ENCODE measurements at regions not wholly inside any gene's neighbourhood (a gene's known extent, or its start where the extent isn't known, plus 50 kb on each side); places are given as distances from the start of the nearest gene placed in this dataset.
"Not testable (repeated sequence)": the region's sequence is repeated elsewhere in the genome, so short reads cannot be mapped to it uniquely, and the experiment has no call there.

GRCh38 chr7:68865351-68866199, 732.7 kb upstream of the AUTS2 start:
- DNase-seq: peak; percentile 6
- no peaks in the 10 kb centered on the region for H3K79me2 ChIP-seq (ENCODE audit: insufficient read depth)
- 10 to 12% methylated on average over 6 of the region's 6 CpGs for WGBS, 2 experiments (ENCODE audit: low coverage in 1 of 2, low lambda C conversion rate in 2 of 2, missing lambda C conversion rate in 2 of 2)

GRCh38 chr7:68866200-68866570, 732.1 kb upstream of the AUTS2 start:
- no peak overlapping the region for H3K27ac ChIP-seq
- WGBS, 2 experiments (ENCODE audit: low coverage in 1 of 2, low lambda C conversion rate in 2 of 2, missing lambda C conversion rate in 2 of 2): 31% methylated on average over 4 of the region's 4 CpGs
- in situ Hi-C loops (cut with MboI): no loop called here

More at GRCh38 chr7:68865351-68866199, 732.7 kb upstream of the AUTS2 start:
- no peaks in the 10 kb centered on the region for H3K9me3 ChIP-seq (ENCODE audit: low read depth)
- no peaks in the 10 kb centered on the region for H3K9me2 ChIP-seq (ENCODE audit: insufficient read depth)
- H3K27me3 ChIP-seq (replicated peaks; ENCODE audit: insufficient read depth): no peaks in the 10 kb centered on the region
- no peak for TF ChIP-seq EZH2phosphoT487 (IDR thresholded peaks at IDR 0.05; ENCODE audit: insufficient read depth, low read depth)
- no peak for TF ChIP-seq EZH2 (IDR thresholded peaks at IDR 0.05; ENCODE audit: insufficient read depth, poor library complexity, severe bottlenecking)
- no peaks in the 10 kb centered on the region for H3K36me3 ChIP-seq (ENCODE audit: low read depth)
- H4K20me1 ChIP-seq (ENCODE audit: insufficient read depth): no peaks in the 10 kb centered on the region
- H3K4me2 ChIP-seq (ENCODE audit: unreplicated experiment): no peak overlapping the region
- in situ Hi-C loops (cut with MboI): no loop called here
- H2AFZ ChIP-seq: no peak overlapping the region
- no peak overlapping the region for H3K4me3 ChIP-seq
- no peaks in the 10 kb centered on the region for H3K4me1 ChIP-seq (ENCODE audit: insufficient read depth)
- H3K27ac ChIP-seq: no peak overlapping the region
- no peak overlapping the region for H3K9ac ChIP-seq
- no peaks in the 10 kb centered on the region for H3F3A ChIP-seq (ENCODE audit: insufficient read depth)

GRCh38 chr7:68866721-68867120, 731.6 kb upstream of the AUTS2 start:
- DNase-seq; H3K4me1 ChIP-seq (ENCODE audit: insufficient read depth); H3K27me3 ChIP-seq (replicated peaks; ENCODE audit: insufficient read depth); H3K9me3 ChIP-seq (ENCODE audit: low read depth); H3K4me3 ChIP-seq; H3K9me2 ChIP-seq (ENCODE audit: insufficient read depth); H3K9ac ChIP-seq; H3K27ac ChIP-seq; H2AFZ ChIP-seq; H4K20me1 ChIP-seq (ENCODE audit: insufficient read depth); H3K79me2 ChIP-seq (ENCODE audit: insufficient read depth); H3F3A ChIP-seq (ENCODE audit: insufficient read depth); H3K36me3 ChIP-seq (ENCODE audit: low read depth); in situ Hi-C loops (cut with MboI); H3K4me2 ChIP-seq (ENCODE audit: unreplicated experiment): not testable (repeated sequence)
- WGBS, 2 experiments (ENCODE audit: low coverage in 1 of 2, low lambda C conversion rate in 2 of 2, missing lambda C conversion rate in 2 of 2): 32 to 38% methylated on average over 3 of the region's 3 CpGs

More at GRCh38 chr7:68866200-68866570, 732.1 kb upstream of the AUTS2 start:
- no peaks in the 10 kb centered on the region for H4K20me1 ChIP-seq (ENCODE audit: insufficient read depth)
- no peaks in the 10 kb centered on the region for H3K4me1 ChIP-seq (ENCODE audit: insufficient read depth)
- no peaks in the 10 kb centered on the region for H3F3A ChIP-seq (ENCODE audit: insufficient read depth)
- DNase-seq: no peak
- H3K36me3 ChIP-seq (ENCODE audit: low read depth): no peaks in the 10 kb centered on the region
- no peak overlapping the region for H3K4me2 ChIP-seq (ENCODE audit: unreplicated experiment)
- H3K79me2 ChIP-seq (ENCODE audit: insufficient read depth): no peaks in the 10 kb centered on the region
- H3K9me2 ChIP-seq (ENCODE audit: insufficient read depth): no peaks in the 10 kb centered on the region
- H3K27me3 ChIP-seq (replicated peaks; ENCODE audit: insufficient read depth): no peaks in the 10 kb centered on the region
- no peak overlapping the region for H2AFZ ChIP-seq
- H3K4me3 ChIP-seq: no peak overlapping the region
- TF ChIP-seq EZH2 (IDR thresholded peaks at IDR 0.05; ENCODE audit: insufficient read depth, poor library complexity, severe bottlenecking) (no peak), EZH2phosphoT487 (IDR thresholded peaks at IDR 0.05; ENCODE audit: insufficient read depth, low read depth) (no peak)
- H3K9ac ChIP-seq: no peak overlapping the region
- H3K9me3 ChIP-seq (ENCODE audit: low read depth): no peaks in the 10 kb centered on the region

- H3K4me3 ChIP-seq: no peak overlapping the region
- H3K9me2 ChIP-seq (ENCODE audit: insufficient read depth): no peaks in the 10 kb centered on the region
- in situ Hi-C loops (cut with MboI): no loop called here
- H3K27ac ChIP-seq: no peak overlapping the region
- no peak overlapping the region for H2AFZ ChIP-seq
- no peaks in the 10 kb centered on the region for H3K4me1 ChIP-seq (ENCODE audit: insufficient read depth)
- TF ChIP-seq EZH2 (IDR thresholded peaks at IDR 0.05; ENCODE audit: insufficient read depth, poor library complexity, severe bottlenecking) (no peak), EZH2phosphoT487 (IDR thresholded peaks at IDR 0.05; ENCODE audit: insufficient read depth, low read depth) (no peak)
- no peaks in the 10 kb centered on the region for H3K79me2 ChIP-seq (ENCODE audit: insufficient read depth)
- no peaks in the 10 kb centered on the region for H3K9me3 ChIP-seq (ENCODE audit: low read depth)
- H3F3A ChIP-seq (ENCODE audit: insufficient read depth): no peaks in the 10 kb centered on the region
- DNase-seq: no peak
- 8 to 29% methylated on average over 6 of the region's 6 CpGs for WGBS, 2 experiments (ENCODE audit: low coverage in 1 of 2, low lambda C conversion rate in 2 of 2, missing lambda C conversion rate in 2 of 2)
- H3K27me3 ChIP-seq (replicated peaks; ENCODE audit: insufficient read depth): no peaks in the 10 kb centered on the region
- H4K20me1 ChIP-seq (ENCODE audit: insufficient read depth): no peaks in the 10 kb centered on the region
- H3K36me3 ChIP-seq (ENCODE audit: low read depth): no peaks in the 10 kb centered on the region
- no peak overlapping the region for H3K9ac ChIP-seq
- H3K4me2 ChIP-seq (ENCODE audit: unreplicated experiment): no peak overlapping the region
These were observed 729.3 kb upstream of the AUTS2 start for GRCh38 chr7:68868978-68869377.

Measured in GM23248 (cell line).